GM12891 (cell line): ENCODE measurements at regions not wholly inside any gene's neighbourhood (a gene's known extent, or its start where the extent isn't known, plus 50 kb on each side); places are given as distances from the start of the nearest gene placed in this dataset.

ENCODE experiments used
- PAX5 ChIP-seq: IDR thresholded peaks from 2 replicates; pipeline ENCODE4 v1.6.1; 2011; ENCODE audit warnings: low read length, moderate library complexity, mild to moderate bottlenecking; ENCODE audit not compliant: insufficient read depth, severe bottlenecking
- POLR2A ChIP-seq: IDR thresholded peaks from 2 replicates; pipeline ENCODE4 v1.6.1; 2011; ENCODE audit warnings: low read depth, low read length, control low read depth
- POLR2AphosphoS5 ChIP-seq: IDR thresholded peaks from 2 replicates; pipeline ENCODE4 v1.6.1; 2011; ENCODE audit warnings: low read depth, low read length, control low read depth
- POU2F2 ChIP-seq: IDR thresholded peaks from 2 replicates; pipeline ENCODE4 v1.6.1; 2011; ENCODE audit warnings: low read depth, mild to moderate bottlenecking, control low read depth, low read length, moderate library complexity
- TAF1 ChIP-seq: IDR thresholded peaks from 2 replicates; pipeline ENCODE4 v1.6.1; 2011; ENCODE audit warnings: low read depth, low read length, control low read depth

DNA sequence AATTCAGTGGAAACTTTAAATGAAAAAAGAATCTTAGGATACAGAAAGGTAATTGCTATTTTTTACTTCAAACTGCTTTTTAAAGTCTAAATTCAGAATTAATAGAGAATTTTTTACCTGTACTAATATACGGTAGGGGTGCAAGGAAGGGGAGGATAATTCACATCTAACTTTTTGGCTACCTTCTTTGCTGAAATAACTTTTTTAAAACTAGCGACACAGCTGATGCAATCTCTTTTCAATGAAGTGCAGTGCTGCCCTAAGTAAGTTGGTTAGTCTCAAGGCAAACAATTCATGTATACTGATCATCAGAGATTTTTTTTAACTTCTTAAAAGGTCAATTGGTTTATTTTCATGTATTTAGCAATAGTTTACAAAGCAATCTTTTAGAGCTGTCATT is 119.8 kb downstream of the NEDD1 start:
- TF ChIP-seq POLR2A (no peak), POLR2AphosphoS5 (no peak), TAF1 (no peak), PAX5 (no peak), POU2F2 (no peak)
